ENCODE measurements at regions not wholly inside any gene's neighbourhood (a gene's known extent, or its start where the extent isn't known, plus 50 kb on each side); places are given as distances from the start of the nearest gene placed in this dataset.
"Not testable (repeated sequence)": the region's sequence is repeated elsewhere in the genome, so short reads cannot be mapped to it uniquely, and the experiment has no call there.

DNA sequence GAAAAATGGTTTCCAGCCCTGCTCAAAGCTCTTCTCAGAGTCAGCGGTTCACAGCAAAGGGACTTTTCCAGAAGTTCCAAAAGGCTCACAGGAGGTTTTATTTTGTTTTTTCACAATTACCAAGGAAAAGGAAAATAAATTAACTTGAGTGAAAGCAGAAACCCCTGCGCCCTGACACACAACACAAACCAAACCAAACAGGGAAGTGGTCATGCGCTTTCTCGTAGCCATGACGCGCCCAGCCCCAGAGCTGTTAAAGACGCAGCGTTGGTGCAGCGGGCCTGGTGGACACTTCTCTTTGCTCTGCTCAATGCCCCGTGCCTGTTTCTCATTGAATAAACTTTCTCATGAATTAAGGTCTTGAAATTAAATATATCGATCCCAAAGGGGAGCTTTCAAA is 134.4 kb upstream of the LYZL2 start:
- no peak for DNase-seq

DNA sequence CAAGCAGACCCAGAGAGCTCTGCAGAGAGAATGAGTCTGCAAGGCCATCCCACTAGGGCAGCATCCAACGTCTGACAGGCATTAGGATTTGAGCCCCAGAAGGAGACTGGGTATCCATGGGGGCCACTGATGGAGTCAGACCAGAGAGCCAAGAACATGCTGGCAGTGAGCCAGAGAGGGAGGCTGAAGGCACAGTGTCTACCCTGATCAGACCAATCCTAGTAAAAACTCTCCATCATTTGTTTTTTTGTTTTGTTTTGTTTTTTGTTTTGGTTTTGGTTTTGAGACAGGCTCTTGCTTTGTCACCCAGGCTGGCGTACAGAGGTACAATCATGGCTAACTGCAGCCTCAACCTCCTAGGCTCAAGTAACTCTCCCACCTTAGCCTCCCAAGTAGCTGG is 133.1 kb upstream of the LYZL2 start:
- no peak for DNase-seq

DNA sequence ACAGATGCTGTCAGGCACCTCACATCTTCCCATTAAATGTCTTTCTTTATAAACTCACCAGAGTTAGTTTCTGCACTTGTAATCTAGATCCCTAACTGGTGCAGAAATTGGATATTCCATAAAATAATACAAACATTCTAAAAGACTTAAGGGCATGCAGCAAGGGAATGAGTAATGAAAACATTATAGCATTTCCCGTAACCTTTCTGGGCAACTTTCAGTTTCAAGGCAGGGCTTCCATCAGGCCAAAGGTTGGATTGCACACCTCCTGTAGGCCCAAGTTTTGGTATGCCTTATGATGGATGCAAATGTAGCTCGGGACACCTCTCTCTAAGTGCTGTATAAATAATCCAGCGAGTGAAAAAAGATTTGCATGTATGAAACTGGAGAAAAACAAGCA is 129.9 kb upstream of the LYZL2 start:
- DNase-seq = peak; percentile 5 to 41

DNA sequence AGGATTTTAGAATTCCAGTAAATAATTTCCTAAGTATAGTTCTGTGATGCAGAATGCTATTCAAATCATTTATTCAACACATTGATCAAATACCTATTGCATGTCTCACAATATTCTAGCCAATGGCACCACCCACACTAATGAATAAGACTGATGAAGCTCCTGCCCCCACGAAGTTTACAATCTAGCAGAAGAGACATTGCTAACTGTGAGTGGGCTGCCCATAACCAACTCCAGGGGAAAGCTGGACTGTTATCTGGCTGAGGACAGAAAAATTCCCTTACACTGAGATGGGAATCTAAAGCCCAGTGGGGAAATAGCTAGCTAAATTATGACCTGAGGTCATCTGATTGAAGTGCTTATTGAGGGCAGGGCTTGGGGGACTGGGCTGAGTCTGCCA is 128.8 kb upstream of the LYZL2 start:
- DNase-seq = no peak

DNA sequence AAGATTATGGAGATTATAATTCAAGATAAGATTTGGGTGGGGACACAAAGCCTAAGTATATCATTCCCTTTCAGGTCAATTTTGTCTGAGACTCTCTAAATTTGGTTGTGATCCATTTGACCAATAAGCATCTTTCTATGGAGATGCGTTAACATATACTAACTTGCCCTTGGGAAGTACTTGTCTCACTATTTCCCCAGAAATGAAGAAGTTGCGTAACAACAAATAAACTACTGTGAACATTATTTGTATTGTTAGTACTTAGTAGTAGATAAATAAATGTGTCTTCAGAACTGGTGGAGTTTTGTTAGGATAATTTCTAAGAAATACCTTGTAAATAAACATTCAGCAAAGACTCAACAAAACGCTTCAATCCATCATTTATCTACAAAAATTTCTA is 127.3 kb upstream of the LYZL2 start:
- DNase-seq = no peak

DNA sequence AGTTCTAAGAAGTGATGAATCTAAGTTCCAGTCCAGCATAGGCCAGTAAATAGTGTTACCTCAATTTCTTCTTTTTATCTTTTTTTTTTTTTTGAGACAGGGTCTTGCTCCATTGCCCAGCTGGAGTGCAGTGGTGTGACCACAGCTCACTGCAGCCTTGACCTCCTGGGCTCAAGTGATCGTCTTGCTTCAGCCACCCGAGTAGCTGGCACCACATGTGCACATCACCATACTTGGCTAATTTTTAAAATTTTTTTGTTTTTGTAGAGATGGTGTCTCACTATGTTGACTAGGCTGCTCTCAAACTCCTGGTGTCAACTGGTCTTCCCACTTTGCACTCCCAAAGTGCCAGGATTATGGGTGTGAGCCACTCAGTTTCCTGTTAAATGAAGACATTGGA is 126.6 kb upstream of the LYZL2 start:
- no peak for DNase-seq

DNA sequence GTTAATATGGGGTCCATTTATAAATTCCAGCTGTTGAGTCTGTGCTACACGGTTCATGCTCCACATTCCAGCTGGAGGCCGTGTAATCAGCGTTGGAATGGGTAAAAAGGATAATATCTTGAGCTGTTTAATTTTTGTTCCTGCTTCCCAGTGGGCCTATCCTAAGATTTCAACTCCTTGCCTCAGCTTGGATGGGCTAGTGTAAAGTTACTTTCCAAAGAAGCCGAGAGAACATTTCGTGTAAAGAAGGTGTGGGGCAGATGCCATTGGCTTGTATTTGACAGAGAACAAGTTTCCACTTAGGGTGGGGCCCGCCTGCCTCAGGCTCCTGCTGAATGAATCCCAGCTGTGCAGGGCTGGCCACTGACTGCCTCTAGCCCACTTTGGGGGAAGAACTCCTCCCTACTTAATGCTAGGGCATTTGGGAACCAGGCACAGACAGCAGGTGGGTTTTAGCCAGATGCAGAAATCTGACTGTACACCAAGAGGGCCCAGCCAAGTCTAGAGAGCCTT is 125.9 kb upstream of the LYZL2 start:
- no peak for DNase-seq

DNA sequence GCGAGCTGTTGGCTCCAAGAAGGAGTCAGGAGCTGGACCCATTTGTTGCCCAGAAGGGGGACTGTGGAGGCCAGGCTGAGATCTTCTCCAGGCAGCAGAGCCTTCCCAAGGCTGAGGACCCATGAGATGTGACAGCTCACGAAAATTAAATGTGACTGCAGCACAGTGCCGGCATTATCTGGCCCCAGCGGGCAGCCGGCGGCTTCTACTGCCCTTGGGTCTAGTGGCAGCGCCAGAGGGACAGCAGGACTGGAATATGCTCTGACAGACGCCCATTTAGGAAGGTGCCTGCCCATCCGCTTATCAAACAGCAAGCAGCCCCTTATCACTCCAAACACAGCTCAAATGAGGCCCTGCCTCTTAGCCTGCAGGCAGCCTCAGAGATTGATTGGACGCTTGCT is 122.9 kb upstream of the LYZL2 start:
- no peak for DNase-seq

DNA sequence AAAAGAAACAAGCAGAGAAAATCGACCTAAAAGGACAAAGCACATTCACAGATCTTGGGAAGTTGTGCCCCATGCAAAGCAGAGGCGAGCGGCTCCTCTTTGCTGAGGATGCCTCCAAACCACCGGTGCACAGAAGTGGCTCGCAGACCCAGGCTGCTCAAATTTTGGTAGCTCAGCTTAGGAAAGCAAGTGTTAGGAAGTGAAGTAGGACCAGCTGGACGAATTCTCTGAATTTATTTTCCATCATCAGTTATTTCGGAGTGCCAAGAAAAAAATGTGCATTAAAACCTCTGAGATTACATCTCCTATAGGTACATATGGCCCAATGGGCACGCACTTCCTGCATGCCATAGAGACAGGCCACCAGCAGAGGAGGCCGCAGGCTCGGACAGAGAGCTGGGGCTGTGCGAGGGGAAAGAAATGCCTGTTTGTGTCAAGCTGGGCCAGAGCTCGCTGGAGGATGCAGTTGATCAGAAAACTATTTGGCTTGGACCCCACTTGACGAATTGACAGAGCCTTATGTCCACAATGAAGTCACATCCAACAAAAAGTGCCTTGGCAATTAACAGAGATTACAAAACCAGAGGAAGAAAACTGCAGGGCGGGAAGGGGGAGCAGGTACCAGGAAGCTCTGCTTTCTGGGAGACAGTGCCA is 122.3 kb upstream of the LYZL2 start:
- peak in 1 of 2 experiments; percentile 2 for DNase-seq

DNA sequence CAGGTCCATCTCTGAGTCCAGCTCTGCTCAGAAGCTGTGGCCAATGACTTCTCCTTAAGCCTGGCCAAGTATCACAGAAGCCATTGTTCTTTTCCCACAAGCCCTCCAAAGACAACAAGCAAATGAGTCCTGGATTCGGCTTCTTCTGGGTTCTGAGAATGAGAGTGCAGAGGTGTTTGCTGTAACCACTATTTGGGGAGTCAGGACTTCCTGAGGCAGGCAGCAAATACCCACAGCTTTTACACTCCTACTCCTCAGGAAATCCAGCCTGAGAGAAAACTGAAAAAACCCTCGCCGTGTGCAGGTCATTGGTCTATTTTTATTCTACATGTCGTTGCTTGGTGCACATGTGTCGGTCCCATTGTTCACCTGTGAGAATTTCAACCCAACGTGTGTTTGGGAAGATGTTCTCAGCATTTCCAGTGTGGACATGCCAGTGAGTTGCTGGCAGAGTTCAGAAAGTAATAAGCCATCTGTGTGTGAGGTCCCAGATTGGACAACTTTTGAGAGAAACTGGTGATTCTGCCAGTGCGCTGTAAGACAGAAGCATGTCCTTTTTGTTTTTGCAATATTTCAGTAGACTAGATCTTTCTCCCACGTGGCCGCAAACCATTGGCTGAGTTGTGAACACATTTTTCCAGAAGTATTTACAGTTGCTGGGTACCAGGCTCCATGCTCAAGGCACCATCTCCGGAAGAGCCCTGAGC is 121.6 kb upstream of the LYZL2 start:
- DNase-seq = no peak

DNA sequence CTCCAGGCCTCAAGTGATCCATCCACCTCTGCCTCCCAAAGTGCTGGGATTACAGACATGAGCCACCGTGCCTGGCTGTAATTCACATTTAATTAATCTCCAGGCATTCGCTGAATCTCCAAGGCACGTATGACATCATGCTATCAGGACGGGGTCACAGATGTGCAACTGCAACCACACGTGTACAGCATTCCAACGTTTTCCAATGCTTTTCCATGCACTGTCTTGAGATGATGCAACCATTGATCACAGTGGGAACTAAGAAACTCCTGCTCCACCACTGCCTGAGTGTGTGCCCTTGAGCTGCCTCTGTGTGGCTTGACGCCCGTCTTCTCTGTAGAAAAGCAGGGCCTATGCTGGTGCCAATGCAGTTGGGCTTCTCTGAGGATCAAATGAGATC is 119.8 kb upstream of the LYZL2 start:
- no peak for DNase-seq

DNA sequence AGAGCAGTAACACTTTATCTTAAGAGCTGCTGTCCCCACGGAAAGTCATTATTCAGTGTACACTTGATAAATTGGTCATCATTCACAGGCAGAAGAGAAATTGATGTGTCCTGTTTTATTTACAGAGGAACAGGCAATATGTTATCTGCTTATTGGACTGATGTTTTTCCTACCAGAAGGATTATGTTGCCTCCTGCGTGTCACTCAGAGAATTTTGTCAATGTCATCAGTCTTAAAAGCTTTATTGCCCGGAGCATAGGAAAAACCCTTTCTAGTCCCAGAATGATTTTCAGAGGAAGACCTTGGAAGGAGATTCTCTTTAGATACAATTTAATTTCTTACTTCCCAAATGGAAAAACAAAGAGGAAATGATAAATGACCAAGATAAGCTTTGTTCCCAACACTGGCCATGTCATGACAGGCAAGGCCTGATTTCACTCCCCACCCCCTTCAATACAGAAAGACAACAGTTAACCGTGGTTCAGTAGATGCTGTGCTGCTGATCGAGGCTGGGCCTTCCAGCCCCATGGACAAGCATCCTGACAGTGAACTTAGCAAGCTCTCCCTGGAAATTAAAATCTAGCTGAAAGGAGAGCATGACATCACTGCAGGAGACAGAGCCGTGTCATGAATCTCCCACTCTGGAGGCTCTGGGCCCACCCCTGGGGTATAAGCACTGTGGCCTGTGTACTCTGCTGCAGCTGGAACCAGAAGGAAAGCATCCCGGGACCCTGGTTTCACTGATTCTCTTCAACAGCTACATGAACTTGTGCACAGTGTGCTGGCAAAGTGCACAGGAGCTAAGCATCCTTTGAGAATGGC is 118.8 kb upstream of the LYZL2 start:
- no peak for DNase-seq

DNA sequence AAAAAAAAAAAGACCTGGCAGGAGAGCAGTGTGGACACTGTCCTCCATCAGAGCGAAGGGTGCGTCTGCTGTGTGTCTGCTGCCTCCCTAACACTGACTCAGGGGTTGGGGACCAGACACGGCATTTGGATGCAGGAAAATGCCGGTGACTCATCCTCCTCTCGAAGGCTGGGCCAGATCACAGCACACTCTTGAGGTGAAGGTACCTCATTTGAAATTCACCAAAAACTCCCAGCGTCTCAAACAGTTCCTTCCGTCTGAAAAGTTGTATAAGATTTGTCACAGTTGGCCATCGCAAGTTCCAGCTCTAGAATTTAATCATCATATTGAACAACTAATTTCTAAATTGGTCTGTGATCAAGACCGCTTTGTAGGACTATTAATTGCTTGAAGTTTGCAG is 118.1 kb upstream of the LYZL2 start:
- DNase-seq = no peak

DNA sequence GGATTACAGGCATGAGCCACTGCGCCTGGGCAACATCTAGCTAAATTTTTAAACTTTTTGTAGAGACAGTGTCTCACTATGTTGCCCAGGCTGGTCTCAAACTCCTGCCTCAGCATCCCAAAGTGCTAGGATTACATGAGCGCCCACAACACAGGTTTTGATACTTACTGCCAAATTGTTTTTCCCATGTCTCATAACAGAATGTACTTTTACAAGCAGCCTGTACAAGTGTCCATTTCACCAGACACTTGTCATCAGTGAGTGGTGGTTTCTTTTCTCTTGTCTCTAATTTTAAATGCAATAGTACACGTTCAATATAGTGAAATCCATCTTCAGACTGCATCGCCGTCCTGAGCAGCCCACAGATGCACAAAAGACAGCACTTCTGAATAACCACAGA is 116.4 kb upstream of the LYZL2 start:
- no peak for DNase-seq

DNA sequence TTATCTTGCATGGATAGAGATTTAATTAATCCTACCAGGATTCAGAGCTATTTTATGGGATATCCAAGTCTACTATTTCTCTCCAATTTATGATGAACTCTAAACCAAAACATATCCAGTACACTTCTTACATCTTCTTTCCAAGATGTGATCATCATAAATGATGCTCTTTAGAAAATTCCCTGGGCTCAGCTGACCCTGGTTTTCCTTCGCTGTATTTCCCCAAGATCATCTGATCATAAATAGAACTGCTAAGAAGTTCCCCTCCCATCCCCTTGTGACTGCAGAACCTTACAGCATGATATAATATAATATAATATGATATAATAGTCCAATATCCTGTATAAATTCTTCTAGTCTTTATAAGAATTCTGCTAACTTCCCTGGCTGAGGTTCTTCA is 114.6 kb upstream of the LYZL2 start:
- no peak for DNase-seq

DNA sequence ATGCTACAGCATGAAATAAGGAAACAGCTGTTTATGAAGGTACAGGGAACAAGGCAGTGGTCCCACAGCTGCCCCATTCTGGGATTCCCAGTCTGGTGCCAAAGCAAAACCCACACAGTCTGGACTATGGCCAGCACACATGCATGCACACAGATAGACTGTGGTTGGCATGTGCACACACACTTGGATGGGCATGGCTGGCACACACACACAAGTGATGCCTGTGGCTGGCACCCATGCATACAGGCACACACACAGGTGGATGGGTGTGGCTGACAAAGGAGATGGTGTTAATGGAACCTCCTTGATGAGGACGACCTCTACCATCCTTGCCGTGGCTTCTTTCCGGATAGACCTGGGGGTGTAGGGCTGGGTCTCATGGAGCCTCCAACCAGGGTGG is 114.0 kb upstream of the LYZL2 start:
- no peak for DNase-seq

DNA sequence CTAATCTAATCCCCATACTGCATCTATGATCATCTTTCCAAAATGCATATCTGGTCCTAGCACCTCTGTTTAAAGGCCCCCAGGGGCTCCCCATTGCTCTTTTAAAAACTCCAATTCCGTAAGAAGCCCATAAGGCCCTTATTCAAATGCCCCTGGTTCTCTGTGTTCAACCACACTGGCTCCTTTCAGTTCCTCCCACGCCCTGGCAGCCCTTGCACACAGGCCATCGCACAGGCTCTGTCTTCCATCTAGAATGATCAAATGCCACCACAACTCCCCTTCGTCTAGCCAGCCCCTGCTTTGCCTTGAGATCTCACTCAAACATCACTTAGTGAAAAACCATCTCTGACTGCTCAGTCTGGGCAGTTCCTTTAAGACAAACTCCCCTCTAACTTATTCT is 112.9 kb upstream of the LYZL2 start:
- no peak for DNase-seq

DNA sequence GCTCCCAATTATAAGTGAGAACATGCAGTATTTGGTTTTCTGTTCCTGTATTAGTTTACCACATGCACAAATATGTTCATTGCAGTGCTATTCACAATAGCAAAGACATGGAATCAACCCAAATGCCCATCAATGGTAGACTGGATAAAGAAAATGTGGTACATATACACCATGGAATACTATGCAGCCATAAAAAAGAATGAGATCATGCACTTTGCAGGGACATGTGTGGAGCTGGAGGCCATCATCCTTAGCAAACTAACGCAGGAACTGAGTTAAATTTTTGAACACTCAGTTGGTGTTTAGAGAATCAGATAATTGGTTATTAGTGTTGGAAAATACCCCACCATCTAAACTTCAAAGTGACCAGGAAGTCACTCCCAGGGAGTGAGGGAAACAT is 111.2 kb upstream of the LYZL2 start:
- DNase-seq = not testable (repeated sequence)

DNA sequence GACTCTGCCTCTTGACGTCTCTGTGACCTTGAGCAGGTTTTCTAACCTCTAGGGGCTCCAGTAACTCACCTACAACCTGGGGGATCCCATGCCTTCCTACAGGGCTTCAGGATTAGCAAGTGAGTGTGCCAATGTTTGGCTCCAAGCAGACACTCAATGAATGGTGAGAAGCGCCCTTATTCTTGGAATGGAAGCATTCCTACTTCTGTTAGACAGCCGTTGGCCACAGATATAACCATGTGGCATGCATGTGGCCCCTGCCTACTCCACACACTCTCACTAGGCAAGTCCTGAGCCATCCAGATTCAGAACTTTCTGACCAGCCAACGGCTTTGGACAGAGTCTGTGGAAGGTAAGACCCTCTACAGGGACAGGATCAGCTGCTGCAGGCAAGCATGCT is 108.9 kb upstream of the LYZL2 start:
- DNase-seq = no peak

DNA sequence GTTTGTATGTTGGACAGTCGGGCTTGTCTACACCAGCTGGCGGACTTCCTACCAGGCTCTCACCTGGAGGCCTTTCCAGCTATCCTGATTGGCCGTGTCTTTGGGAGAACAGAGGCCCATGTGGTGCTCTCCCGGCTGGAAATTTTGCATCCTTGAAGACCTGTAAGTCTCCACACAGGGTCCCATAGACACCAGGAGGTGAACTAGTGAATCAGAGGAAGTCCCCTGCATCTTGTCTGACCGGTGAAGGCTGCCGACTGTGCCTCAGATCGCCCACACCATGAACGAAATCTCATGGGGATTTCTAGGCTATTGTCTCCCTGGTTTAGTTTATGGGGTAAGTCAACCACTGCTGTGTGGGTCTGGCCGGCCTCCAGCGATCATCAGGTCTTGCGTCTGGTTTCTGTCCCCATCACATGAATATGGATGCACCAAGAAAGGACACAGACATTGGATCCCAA is 108.4 kb upstream of the LYZL2 start:
- DNase-seq = no peak

DNA sequence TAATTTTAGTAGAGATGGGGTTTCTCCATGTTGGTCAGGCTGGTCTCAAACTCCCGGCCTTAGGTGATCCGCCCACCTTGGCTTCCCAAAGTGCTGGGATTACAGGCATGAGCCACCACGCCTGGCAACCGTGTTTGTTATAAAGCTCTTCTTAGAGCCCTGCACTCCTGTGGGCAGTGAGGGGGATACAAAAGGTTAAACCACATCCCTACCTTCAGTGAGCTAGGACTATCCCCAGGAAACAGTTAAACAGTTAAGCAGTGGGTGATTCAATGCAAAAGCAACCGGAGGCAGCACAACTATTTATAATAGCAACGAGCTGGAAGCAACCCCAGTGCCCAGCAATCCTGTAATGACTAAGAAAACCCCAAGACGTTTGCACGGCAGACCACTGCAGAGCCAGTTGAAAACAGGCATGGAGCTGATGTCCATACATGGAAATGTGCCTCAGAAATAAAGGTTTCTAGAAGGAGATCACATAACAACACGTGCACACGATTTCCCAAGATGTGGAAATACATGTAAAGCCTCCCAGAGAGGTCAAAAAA is 107.2 kb upstream of the LYZL2 start:
- DNase-seq = no peak

DNA sequence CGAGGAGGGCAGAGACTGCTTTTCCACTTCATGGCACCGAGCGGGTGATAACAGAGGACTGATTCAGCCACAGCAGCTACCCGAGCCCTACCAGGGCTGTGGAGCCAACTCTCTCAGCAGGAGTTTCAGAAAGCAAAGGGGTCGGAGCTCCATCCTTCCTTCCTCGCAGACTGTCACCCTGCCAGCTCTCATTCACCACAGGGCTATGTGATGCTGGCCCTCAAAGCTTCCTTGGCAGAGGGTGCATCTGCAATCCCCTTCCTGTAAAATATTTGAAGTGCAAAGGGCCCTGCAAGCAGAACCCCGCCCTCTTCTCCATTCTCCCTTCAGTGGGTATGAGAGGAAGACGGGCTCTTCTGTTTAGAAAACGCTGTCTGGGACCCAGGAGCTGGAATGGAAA is 105.3 kb upstream of the LYZL2 start:
- DNase-seq = no peak

DNA sequence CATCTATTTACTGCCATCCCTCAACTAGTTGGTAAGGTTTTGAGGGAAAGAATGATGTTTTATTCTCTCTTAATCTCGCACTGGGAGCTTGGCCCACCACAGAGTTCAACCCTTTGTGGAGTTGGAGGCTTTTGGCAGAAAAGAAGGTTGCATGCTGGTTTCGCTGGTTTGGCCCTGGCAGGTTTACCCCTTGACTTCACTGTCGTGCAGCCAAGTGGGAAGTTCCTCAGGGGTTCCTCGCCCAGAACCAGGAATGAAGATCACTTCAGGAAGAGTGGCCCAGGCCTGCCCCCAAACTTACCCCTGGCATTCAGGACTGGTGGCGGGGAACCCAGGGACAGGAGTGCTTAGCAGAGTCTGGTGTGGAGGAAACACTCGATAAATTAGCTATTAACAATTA is 103.1 kb upstream of the LYZL2 start:
- no peak for DNase-seq

DNA sequence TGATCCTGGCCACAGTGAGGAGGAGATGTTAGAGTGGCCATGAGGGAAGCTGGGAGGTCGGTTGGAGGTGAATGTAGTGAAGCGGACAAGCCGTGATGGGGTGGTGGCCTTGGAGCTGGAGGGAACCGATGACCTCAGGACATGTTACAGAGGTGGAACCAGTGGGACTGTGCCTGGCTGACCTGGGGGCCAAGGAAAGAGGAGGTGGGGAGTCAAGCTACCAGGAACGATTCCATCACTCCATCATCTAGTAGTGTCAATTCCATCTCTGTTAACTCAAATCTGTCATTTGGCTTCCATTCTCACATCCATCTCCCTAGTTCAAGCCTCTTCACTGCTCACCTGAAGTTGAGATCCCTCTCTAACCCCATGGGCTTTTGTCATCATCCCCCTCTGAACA is 102.4 kb upstream of the LYZL2 start:
- DNase-seq = no peak

All from NCI-H526 (cell line).